Lower lobe of right lung (tissue), 2 donors: ENCODE measurements at regions not wholly inside any gene's neighbourhood (a gene's known extent, or its start where the extent isn't known, plus 50 kb on each side); places are given as distances from the start of the nearest gene placed in this dataset.

Source experiments
- ATAC-seq, 2 donors: fragments of 200-7000 bp; cut with Tn5 transposase; one replicate each; pipeline ENCODE4 v1.9.1; 2020 to 2022; ENCODE audit warnings: mild to moderate bottlenecking in 2 of 2, moderate library complexity in 2 of 2
- DNase-seq: peaks from one replicate; pipeline ENCODE4 v3.0.0-alpha.2; 2020
- H3K27ac ChIP-seq: fragments of 200-600 bp; one replicate; pipeline ENCODE4 v1.8.0; 2022
- H3K27me3 ChIP-seq: fragments of 200-600 bp; one replicate; pipeline ENCODE4 v1.8.0; 2022; ENCODE audit warnings: low read depth
- H3K36me3 ChIP-seq: fragments of 200-600 bp; one replicate; pipeline ENCODE4 v1.8.0; 2022; ENCODE audit warnings: mild to moderate bottlenecking
- H3K4me1 ChIP-seq: fragments of 200-600 bp; one replicate; pipeline ENCODE4 v1.8.0; 2022
- H3K4me3 ChIP-seq: fragments of 200-600 bp; one replicate; pipeline ENCODE4 v1.8.0; 2022; ENCODE audit warnings: mild to moderate bottlenecking
- H3K9me3 ChIP-seq: fragments of 200-600 bp; one replicate; pipeline ENCODE4 v1.8.0; 2022
- intact Hi-C: fragments of 100-400 bp; cut with DNase I; formaldehyde crosslinking; loops from one replicate; pipeline ENCODE4 v1.11.0; 2022
- TF ChIP-seq, protein P1 (sequence below): fragments of 200-600 bp; IDR thresholded peaks from one replicate; pipeline ENCODE4 v1.8.0; 2022; ENCODE audit warnings: antibody characterized with exemption, mild to moderate bottlenecking
- donor health status: DM: no; HTN: yes; CAD: no; lungs with severe emphysema.

DNA sequence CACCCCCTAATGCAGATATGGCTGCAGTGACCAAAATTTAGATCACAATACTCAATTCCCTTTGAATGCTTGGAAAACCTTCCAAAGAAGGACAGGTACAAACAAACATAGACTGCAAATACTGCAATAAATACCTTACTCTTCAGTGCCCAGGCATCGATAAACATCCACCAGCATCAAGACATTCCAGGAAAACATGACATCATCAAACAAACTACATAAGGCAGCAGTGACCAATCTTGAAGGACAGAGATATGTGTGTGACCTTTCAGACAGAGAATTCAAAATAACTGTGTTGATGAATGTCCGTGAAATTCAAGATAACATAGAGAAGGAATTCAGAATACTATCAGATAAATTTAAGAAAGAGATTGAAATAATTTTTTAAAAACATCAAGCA lies 488.6 kb downstream of the TLR4 start:
- Histone ChIP-seq H3K4me3 (no peak overlapping the region), H3K36me3 (no peaks in the 10 kb centered on the region), H3K27ac (no peak overlapping the region), H3K4me1 (no peaks in the 10 kb centered on the region), H3K9me3 (no peaks in the 10 kb centered on the region), H3K27me3 (no peaks in the 10 kb centered on the region)
- DNase-seq (no peak), ATAC-seq (no peak)
- TF ChIP-seq, protein P1, sequence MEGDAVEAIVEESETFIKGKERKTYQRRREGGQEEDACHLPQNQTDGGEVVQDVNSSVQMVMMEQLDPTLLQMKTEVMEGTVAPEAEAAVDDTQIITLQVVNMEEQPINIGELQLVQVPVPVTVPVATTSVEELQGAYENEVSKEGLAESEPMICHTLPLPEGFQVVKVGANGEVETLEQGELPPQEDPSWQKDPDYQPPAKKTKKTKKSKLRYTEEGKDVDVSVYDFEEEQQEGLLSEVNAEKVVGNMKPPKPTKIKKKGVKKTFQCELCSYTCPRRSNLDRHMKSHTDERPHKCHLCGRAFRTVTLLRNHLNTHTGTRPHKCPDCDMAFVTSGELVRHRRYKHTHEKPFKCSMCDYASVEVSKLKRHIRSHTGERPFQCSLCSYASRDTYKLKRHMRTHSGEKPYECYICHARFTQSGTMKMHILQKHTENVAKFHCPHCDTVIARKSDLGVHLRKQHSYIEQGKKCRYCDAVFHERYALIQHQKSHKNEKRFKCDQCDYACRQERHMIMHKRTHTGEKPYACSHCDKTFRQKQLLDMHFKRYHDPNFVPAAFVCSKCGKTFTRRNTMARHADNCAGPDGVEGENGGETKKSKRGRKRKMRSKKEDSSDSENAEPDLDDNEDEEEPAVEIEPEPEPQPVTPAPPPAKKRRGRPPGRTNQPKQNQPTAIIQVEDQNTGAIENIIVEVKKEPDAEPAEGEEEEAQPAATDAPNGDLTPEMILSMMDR = no peak
- intact Hi-C loops = no loop called here

DNA sequence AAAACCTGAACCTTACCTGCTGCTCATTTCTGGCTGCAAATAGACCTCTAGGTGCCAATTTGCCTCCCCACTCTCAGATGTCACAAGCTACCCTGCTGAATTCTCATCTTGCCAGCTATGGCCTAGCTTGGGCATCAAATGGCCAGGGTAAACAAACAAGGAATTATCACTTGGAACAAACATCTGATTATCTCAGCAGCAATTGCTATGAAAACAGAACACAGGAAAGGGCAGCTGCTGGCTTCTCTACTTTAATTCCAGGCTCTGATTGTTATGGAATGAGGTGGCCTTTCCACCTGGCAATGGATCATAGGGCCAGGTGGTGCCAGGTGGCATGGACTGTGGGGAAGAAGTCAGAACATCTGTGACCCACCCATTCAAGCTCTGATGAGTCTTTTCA lies 505.1 kb downstream of the TLR4 start:
- no peaks in the 10 kb centered on the region for H3K36me3 ChIP-seq
- intact Hi-C loops = no loop called here
- no peaks in the 10 kb centered on the region for H3K9me3 ChIP-seq
- DNase-seq = no peak
- TF ChIP-seq, protein P1 = no peak
- no peak overlapping the region for H3K27ac ChIP-seq
- no peak overlapping the region for H3K4me3 ChIP-seq
- H3K27me3 ChIP-seq = no peaks in the 10 kb centered on the region
- no peak for ATAC-seq
- H3K4me1 ChIP-seq = no peaks in the 10 kb centered on the region

- Histone ChIP-seq H3K4me3 (no peak overlapping the region), H3K4me1 (no peaks in the 10 kb centered on the region), H3K27ac (no peak overlapping the region), H3K27me3 (no peaks in the 10 kb centered on the region), H3K9me3 (no peaks in the 10 kb centered on the region), H3K36me3 (no peaks in the 10 kb centered on the region)
- TF ChIP-seq, protein P1 = no peak
- DNase-seq (no peak), ATAC-seq (no peak)
- intact Hi-C loops = no loop called here
These were observed 511.3 kb downstream of the TLR4 start for GRCh38 chr9:118215549-118215948.

DNA sequence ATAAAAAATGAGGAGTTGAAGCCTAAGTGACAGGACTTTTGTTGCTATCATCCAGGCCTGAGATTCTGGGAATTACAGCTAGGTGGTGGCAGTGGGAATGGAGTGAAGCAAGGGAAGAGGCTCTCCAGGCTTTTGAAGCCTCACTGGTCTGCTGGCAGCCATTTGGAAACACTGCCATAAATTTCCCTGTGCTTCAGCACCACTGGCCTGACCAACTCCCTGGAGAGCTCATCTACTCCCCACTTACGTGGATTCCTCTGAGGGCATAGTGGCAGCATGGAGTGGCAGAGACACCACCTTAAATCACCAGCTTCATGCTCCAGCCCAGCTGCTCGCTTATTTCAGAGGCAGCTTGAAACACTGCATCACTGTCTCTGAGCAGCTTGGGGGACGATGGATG lies 518.2 kb downstream of the TLR4 start:
- no peaks in the 10 kb centered on the region for H3K27me3 ChIP-seq
- no peak overlapping the region for H3K4me3 ChIP-seq
- ATAC-seq (no peak), DNase-seq (no peak)
- no peaks in the 10 kb centered on the region for H3K4me1 ChIP-seq
- intact Hi-C loops = no loop called here
- no peaks in the 10 kb centered on the region for H3K9me3 ChIP-seq
- TF ChIP-seq, protein P1 = no peak
- H3K27ac ChIP-seq = no peak overlapping the region
- H3K36me3 ChIP-seq = no peaks in the 10 kb centered on the region

DNA sequence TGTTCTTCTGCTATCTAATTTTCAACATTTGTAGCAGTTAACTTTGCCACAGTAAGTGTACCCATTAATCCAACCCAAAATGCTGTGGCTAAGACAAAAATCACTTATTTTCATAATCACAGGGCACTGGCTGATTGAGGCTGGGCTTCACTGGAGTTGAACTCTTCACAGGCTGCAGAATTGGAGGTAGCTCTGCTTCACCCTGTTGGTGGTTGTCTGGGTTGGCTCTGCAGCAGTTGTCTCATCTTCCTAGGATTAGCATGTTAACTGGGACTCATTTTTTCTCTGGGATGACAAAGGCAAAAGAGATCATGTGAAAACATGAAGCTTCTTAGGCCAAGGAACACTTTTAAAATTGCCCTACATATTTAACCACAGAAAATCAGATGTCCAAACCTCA lies 518.9 kb downstream of the TLR4 start:
- Histone ChIP-seq H3K36me3 (no peaks in the 10 kb centered on the region), H3K4me1 (no peaks in the 10 kb centered on the region), H3K27me3 (no peaks in the 10 kb centered on the region), H3K4me3 (no peak overlapping the region), H3K27ac (no peak overlapping the region), H3K9me3 (no peaks in the 10 kb centered on the region)
- DNase-seq (no peak), ATAC-seq (no peak)
- TF ChIP-seq, protein P1 = no peak
- intact Hi-C loops = no loop called here

DNA sequence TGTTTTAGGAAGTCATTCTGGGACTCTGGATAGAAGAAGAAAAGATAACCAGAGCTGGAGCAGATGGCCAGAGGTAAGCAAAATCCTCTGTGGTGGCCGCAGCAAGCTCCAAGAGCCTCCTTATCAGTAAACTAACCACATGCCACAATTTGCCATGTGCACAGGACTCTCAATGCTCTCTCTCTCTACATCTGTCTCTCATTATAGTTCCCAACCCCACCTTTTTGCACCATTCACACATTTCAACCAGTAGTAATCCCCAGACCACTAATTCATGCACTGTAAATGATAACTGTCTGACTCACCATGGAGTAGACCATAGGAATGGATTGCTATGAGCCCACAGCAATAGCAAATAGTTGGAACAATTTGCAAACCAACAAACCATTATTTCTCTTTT lies 526.1 kb downstream of the TLR4 start:
- no peaks in the 10 kb centered on the region for H3K9me3 ChIP-seq
- TF ChIP-seq, protein P1 = no peak
- H3K27ac ChIP-seq = no peak overlapping the region
- DNase-seq = no peak
- intact Hi-C loops = no loop called here
- no peak overlapping the region for H3K4me3 ChIP-seq
- no peaks in the 10 kb centered on the region for H3K27me3 ChIP-seq
- H3K4me1 ChIP-seq = no peaks in the 10 kb centered on the region
- no peak for ATAC-seq
- H3K36me3 ChIP-seq = no peaks in the 10 kb centered on the region
